ENCODE measurements at regions not wholly inside any gene's neighbourhood (a gene's known extent, or its start where the extent isn't known, plus 50 kb on each side); places are given as distances from the start of the nearest gene placed in this dataset.

DNA sequence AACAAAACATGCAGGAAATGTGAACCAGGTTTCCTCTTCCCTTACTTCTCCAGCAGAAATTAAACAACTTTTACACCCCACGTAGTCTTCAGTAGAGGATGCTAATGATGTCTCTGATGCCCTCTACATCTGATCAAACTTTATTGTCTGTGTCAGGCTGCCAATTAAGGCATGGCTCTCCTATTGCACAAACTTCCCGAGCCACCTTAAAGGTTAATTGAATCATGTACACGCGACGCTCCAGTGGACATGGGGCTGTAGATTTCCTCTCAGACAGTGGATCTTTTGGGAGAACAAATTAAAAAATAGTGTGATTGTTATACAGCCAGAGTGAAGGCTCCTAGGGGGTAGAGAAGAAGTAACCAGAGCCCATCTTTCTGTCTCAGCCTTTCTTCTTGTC, 301.6 kb downstream of the SMAD2 start:
- TF ChIP-seq ESRRG (CRISPR knock-in tag; IDR thresholded peaks at IDR 0.05) (no peak), ZNF565 (CRISPR knock-in tag; conservative IDR thresholded peaks at IDR 0.05; ENCODE audit: low read depth) (no peak), ZC3H10 (CRISPR knock-in tag; IDR thresholded peaks at IDR 0.05) (no peak), TCF4 (CRISPR knock-in tag; IDR thresholded peaks at IDR 0.05; ENCODE audit: borderline replicate concordance) (no peak), ZFP30 (CRISPR knock-in tag; IDR thresholded peaks at IDR 0.05) (no peak), SNAI2 (CRISPR knock-in tag; IDR thresholded peaks at IDR 0.05) (no peak)
- TF ChIP-seq, protein P1, sequence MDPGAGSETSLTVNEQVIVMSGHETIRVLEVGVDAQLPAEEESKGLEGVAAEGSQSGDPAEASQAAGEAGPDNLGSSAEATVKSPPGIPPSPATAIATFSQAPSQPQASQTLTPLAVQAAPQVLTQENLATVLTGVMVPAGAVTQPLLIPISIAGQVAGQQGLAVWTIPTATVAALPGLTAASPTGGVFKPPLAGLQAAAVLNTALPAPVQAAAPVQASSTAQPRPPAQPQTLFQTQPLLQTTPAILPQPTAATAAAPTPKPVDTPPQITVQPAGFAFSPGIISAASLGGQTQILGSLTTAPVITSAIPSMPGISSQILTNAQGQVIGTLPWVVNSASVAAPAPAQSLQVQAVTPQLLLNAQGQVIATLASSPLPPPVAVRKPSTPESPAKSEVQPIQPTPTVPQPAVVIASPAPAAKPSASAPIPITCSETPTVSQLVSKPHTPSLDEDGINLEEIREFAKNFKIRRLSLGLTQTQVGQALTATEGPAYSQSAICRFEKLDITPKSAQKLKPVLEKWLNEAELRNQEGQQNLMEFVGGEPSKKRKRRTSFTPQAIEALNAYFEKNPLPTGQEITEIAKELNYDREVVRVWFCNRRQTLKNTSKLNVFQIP (CRISPR knock-in tag; IDR thresholded peaks at IDR 0.05; ENCODE audit: borderline replicate concordance, low read depth): no peak
- no peak for ATAC-seq

DNA sequence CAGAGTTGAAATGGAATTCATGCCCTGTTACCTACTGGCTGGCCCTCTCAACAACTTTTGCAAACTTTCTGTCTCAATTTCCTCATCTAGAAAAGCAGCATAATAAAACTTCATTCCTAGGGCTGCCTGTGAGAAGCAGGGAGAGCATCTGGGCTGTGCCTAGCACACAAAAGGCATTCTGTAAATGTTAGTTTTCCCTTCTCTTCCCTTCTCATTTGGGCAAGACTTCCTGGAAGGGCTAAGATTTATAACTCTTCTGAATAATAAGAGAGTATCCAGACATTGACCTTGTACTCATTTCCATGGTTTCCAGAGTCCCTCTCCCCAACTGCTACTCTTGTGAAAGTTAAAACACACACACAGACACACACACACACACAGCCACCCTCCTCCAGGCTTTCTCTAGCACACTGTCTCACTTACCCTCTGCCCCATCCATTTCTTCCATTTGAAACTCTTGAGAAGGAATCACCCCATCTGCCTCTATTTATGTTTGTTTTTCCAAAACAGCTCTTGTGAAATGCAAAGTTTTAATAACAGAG, 302.1 kb downstream of the SMAD2 start:
- no peak for TF ChIP-seq ZC3H10 (CRISPR knock-in tag; IDR thresholded peaks at IDR 0.05)
- no peak for TF ChIP-seq ZFP3 (CRISPR knock-in tag; IDR thresholded peaks at IDR 0.05)
- no peak for TF ChIP-seq CSDC2 (CRISPR knock-in tag; IDR thresholded peaks at IDR 0.05)
- TF ChIP-seq ZNF565 (CRISPR knock-in tag; conservative IDR thresholded peaks at IDR 0.05; ENCODE audit: low read depth): no peak
- TF ChIP-seq RARB (CRISPR knock-in tag; IDR thresholded peaks at IDR 0.05): no peak
- no peak for ATAC-seq

DNA sequence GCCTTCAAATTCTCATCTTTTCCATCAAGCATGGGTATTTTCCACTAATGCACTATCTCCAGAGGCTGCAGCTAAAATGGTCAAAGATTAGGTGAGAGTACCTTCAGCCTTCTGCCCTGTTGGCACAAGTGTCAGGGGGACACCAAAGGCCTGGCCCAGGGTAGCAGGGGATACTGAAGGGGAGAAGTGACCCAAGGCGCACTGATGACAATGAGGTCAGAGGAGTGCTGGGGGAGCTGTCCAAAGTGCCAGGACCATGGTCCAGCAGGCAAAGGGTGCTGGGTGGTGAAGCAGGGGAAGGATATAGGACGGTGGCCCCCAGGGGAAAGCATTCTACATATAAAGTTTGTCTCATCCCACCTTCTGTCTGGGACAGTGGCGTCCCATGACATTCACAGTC, 303.4 kb downstream of the SMAD2 start:
- TF ChIP-seq ZNF8 (CRISPR knock-in tag; IDR thresholded peaks at IDR 0.05) (no peak), ARNTL (CRISPR knock-in tag; IDR thresholded peaks at IDR 0.05; ENCODE audit: borderline replicate concordance, low read depth) (no peak), RARB (CRISPR knock-in tag; IDR thresholded peaks at IDR 0.05) (no peak), ZFP30 (CRISPR knock-in tag; IDR thresholded peaks at IDR 0.05) (no peak)

DNA sequence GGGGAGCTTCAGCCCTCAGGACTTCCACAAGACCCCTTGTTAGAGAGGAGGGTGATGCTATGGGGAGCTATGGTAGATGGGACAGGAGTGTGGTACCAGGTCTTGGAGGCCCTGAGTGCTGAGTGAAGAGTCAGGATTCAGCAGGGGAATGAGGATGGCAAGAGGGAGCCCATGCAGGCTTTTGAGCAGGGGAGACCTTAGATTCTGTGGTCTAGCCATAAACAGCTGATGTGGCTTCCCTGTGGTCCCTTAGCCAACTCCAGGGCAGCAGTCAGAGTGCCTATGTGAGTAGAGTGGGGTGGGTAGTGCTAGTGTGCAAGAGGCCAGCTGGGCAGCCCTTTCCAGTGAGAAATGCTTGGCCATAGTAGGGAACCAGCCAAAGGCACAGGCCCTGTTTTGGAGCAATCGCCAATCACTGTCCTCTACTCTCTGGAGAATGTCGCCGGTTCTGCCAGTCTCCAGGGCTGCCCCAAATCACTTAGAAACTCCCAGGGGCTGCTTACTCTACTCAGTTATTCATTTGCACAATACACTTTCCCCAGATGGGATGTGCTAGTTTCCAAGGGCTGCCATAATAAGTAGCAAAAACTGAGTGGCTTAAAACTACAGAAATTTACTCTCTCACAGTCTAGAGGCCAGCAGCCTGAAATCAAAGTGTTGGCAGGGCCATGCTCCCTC, 310.5 kb downstream of the SMAD2 start:
- no peak for ATAC-seq
- TF ChIP-seq, protein P2, sequence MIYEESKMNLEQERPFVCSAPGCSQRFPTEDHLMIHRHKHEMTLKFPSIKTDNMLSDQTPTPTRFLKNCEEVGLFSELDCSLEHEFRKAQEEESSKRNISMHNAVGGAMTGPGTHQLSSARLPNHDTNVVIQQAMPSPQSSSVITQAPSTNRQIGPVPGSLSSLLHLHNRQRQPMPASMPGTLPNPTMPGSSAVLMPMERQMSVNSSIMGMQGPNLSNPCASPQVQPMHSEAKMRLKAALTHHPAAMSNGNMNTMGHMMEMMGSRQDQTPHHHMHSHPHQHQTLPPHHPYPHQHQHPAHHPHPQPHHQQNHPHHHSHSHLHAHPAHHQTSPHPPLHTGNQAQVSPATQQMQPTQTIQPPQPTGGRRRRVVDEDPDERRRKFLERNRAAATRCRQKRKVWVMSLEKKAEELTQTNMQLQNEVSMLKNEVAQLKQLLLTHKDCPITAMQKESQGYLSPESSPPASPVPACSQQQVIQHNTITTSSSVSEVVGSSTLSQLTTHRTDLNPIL (CRISPR knock-in tag; IDR thresholded peaks at IDR 0.05; ENCODE audit: low read depth): no peak
- TF ChIP-seq, protein P1 (CRISPR knock-in tag; IDR thresholded peaks at IDR 0.05; ENCODE audit: borderline replicate concordance, low read depth): no peak
- TF ChIP-seq OSR1 (CRISPR knock-in tag; IDR thresholded peaks at IDR 0.05) (no peak), TOX (CRISPR knock-in tag; IDR thresholded peaks at IDR 0.05; ENCODE audit: borderline replicate concordance) (no peak), TCF4 (CRISPR knock-in tag; IDR thresholded peaks at IDR 0.05; ENCODE audit: borderline replicate concordance) (no peak), ZNF565 (CRISPR knock-in tag; conservative IDR thresholded peaks at IDR 0.05; ENCODE audit: low read depth) (no peak), SNAI2 (CRISPR knock-in tag; IDR thresholded peaks at IDR 0.05) (no peak), CSDC2 (CRISPR knock-in tag; IDR thresholded peaks at IDR 0.05) (no peak), ZNF8 (CRISPR knock-in tag; IDR thresholded peaks at IDR 0.05) (no peak), ZFP3 (CRISPR knock-in tag; IDR thresholded peaks at IDR 0.05) (no peak), PPARA (CRISPR knock-in tag; IDR thresholded peaks at IDR 0.05; ENCODE audit: borderline replicate concordance) (no peak), ARNTL (CRISPR knock-in tag; IDR thresholded peaks at IDR 0.05; ENCODE audit: borderline replicate concordance, low read depth) (no peak), ISL1 (CRISPR knock-in tag; IDR thresholded peaks at IDR 0.05) (no peak), ZC3H10 (CRISPR knock-in tag; IDR thresholded peaks at IDR 0.05) (no peak)
- TF ChIP-seq, protein P3, sequence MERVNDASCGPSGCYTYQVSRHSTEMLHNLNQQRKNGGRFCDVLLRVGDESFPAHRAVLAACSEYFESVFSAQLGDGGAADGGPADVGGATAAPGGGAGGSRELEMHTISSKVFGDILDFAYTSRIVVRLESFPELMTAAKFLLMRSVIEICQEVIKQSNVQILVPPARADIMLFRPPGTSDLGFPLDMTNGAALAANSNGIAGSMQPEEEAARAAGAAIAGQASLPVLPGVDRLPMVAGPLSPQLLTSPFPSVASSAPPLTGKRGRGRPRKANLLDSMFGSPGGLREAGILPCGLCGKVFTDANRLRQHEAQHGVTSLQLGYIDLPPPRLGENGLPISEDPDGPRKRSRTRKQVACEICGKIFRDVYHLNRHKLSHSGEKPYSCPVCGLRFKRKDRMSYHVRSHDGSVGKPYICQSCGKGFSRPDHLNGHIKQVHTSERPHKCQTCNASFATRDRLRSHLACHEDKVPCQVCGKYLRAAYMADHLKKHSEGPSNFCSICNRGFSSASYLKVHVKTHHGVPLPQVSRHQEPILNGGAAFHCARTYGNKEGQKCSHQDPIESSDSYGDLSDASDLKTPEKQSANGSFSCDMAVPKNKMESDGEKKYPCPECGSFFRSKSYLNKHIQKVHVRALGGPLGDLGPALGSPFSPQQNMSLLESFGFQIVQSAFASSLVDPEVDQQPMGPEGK (CRISPR knock-in tag; IDR thresholded peaks at IDR 0.05; ENCODE audit: borderline replicate concordance): no peak
- TF ChIP-seq, protein P4, sequence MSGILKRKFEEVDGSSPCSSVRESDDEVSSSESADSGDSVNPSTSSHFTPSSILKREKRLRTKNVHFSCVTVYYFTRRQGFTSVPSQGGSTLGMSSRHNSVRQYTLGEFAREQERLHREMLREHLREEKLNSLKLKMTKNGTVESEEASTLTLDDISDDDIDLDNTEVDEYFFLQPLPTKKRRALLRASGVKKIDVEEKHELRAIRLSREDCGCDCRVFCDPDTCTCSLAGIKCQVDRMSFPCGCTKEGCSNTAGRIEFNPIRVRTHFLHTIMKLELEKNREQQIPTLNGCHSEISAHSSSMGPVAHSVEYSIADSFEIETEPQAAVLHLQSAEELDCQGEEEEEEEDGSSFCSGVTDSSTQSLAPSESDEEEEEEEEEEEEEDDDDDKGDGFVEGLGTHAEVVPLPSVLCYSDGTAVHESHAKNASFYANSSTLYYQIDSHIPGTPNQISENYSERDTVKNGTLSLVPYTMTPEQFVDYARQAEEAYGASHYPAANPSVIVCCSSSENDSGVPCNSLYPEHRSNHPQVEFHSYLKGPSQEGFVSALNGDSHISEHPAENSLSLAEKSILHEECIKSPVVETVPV (CRISPR knock-in tag; IDR thresholded peaks at IDR 0.05): no peak

More for the DNA sequence above, 303.4 kb downstream of the SMAD2 start:
- ATAC-seq: no peak
